K562 (cell line): ENCODE measurements at regions not wholly inside any gene's neighbourhood (a gene's known extent, or its start where the extent isn't known, plus 50 kb on each side); places are given as distances from the start of the nearest gene placed in this dataset.

Experiments used
- CTCF ChIP-seq, 3 experiments: IDR thresholded peaks in 2 of 3; conservative IDR thresholded peaks in 1 of 3; 2 replicates each; pipeline ENCODE4 v1.5.1; 2011 to 2012; ENCODE audit warnings: low read length in 3 of 3, mild to moderate bottlenecking in 3 of 3, control low read depth in 2 of 3, improper control_type of control experiment in 1 of 3, inconsistent platforms in 1 of 3, low read depth in 1 of 3, mixed read lengths in 1 of 3, moderate library complexity in 1 of 3; ENCODE audit not compliant: insufficient read depth in 2 of 3
- EP300 ChIP-seq: IDR thresholded peaks from 2 replicates; pipeline ENCODE4 v1.6.1; 2012; ENCODE audit warnings: low read length, improper control_type of control experiment
- HDAC2 ChIP-seq: fragments of 450-650 bp; IDR thresholded peaks from 2 replicates; pipeline ENCODE4 v1.6.1; 2016; ENCODE audit warnings: mild to moderate bottlenecking
- IRF2 ChIP-seq: sonication (generic); formaldehyde crosslinking; IDR thresholded peaks from 2 replicates; pipeline ENCODE4 v1.8.1; 2022; ENCODE audit warnings: mild to moderate bottlenecking, missing genetic modification reagents
- LCOR ChIP-seq: sonication (generic); formaldehyde crosslinking; IDR thresholded peaks from 2 replicates; pipeline ENCODE4 v1.8.0; 2022; ENCODE audit warnings: mild to moderate bottlenecking, missing genetic modification reagents
- MAFF ChIP-seq: IDR thresholded peaks from 2 replicates; pipeline ENCODE4 v1.6.1; 2012; ENCODE audit warnings: low read length, improper control_type of control experiment
- MXI1 ChIP-seq: IDR thresholded peaks from 2 replicates; pipeline ENCODE4 v1.6.1; 2011; ENCODE audit warnings: low read depth, mild to moderate bottlenecking, improper control_type of control experiment, low read length
- NR4A1 ChIP-seq, 2 experiments: fragments of 250-450 bp in 1 of 2; fragments of 450-650 bp in 1 of 2; sonication (Bioruptor Pico) in 1 of 2; IDR thresholded peaks; 2 replicates each; pipeline versions ENCODE4 v1.4.0 to v1.6.1; 2016 to 2020; ENCODE audit warnings: mild to moderate bottlenecking in 2 of 2, missing compliant biosample characterization in 1 of 2, missing genetic modification characterization in 1 of 2, moderate library complexity in 1 of 2
- POLR2AphosphoS5 ChIP-seq: IDR thresholded peaks from 2 replicates; pipeline ENCODE4 v1.6.1; 2011; ENCODE audit warnings: mild to moderate bottlenecking, low read depth, low read length, moderate library complexity; ENCODE audit not compliant: control insufficient read depth, insufficient read depth
- PTBP1 ChIP-seq: fragments of 200-400 bp; formaldehyde crosslinking; IDR thresholded peaks from 2 replicates; pipeline ENCODE4 v1.6.1; 2017; ENCODE audit warnings: low read depth, low read length
- SAFB2 ChIP-seq: fragments of 200-400 bp; formaldehyde crosslinking; IDR thresholded peaks from 2 replicates; pipeline ENCODE4 v1.6.1; 2018; ENCODE audit warnings: borderline replicate concordance, low read length, low read depth, moderate library complexity; ENCODE audit not compliant: severe bottlenecking
- SMC3 ChIP-seq: conservative IDR thresholded peaks from 2 replicates; pipeline ENCODE4 v1.6.1; 2011; ENCODE audit warnings: low read depth, low read length, improper control_type of control experiment; ENCODE audit not compliant: insufficient read depth
- ZC3H11A ChIP-seq: IDR thresholded peaks from 2 replicates; pipeline ENCODE4 v1.6.1; 2012; ENCODE audit warnings: low read depth, low read length, improper control_type of control experiment
- ZNF77 ChIP-seq: fragments of 250-450 bp; sonication (Bioruptor Pico); IDR thresholded peaks from 2 replicates; pipeline ENCODE4 v1.5.0; 2020

GRCh38 chr15:95902606-95903005 is 427.9 kb upstream of the NR2F2 start:
- TF ChIP-seq MAFF (no peak), MXI1 (no peak), SMC3 (no peak), LCOR (CRISPR knock-in tag) (no peak), SAFB2 (no peak), ZC3H11A (no peak), CTCF (IDR thresholded peaks at IDR 0.05 in 2 of 3, conservative IDR thresholded peaks at IDR 0.05 in 1 of 3; ENCODE audit: insufficient read depth in 2 of 3, low read depth in 1 of 3, low read length in 3 of 3) (no peak), HDAC2 (no peak), POLR2AphosphoS5 (no peak), IRF2 (CRISPR knock-in tag) (no peak), ZNF77 (CRISPR knock-in tag) (no peak), NR4A1 (CRISPR knock-in tag; IDR thresholded peaks at IDR 0.05) (no peak), NR4A1 (tag; IDR thresholded peaks at IDR 0.05) (no peak), PTBP1 (no peak), EP300 (no peak)
